ENCODE measurements at regions not wholly inside any gene's neighbourhood (a gene's known extent, or its start where the extent isn't known, plus 50 kb on each side); places are given as distances from the start of the nearest gene placed in this dataset.

DNA sequence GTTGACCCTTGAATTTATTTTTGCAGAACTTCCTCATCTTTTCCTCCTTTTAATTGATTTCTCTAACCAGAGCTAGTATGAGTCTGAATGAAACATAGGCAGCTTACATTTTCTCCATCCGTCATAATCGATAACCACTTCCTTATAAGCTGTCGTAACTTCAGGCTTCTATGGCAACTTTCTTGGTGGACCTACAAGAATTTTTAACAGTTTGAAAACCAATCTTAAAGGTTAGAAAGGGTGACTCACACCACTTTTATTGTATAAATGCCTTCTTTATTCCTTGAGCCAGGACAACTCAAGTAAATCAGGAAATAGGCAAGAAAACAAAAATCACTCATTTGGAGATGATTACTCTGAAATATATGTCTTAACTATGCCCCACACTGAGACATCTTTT, 105.7 kb upstream of the KL start:
- no peak for DNase-seq (ENCODE audit: low read depth, low spot score)

DNA sequence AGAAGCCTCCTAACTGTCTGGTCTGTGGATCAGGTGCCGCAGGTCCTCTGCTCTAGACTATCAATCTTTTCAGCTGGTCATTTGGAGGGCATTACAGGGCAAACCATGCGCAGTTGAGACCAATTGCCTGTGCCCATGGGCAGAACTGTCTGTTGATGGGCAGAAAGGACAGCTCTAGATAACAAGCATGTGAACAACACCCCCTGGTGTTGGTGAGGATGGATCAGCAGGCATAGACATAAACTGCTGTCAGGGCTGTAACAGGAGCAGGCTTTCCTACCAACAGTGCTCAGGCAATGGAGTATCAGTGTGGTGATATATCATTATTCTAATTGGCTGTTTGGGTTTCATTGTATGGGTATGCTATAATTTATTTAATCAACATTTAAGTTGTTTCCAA, 104.7 kb upstream of the KL start:
- DNase-seq (ENCODE audit: low read depth, low spot score) = peak; percentile 45

DNA sequence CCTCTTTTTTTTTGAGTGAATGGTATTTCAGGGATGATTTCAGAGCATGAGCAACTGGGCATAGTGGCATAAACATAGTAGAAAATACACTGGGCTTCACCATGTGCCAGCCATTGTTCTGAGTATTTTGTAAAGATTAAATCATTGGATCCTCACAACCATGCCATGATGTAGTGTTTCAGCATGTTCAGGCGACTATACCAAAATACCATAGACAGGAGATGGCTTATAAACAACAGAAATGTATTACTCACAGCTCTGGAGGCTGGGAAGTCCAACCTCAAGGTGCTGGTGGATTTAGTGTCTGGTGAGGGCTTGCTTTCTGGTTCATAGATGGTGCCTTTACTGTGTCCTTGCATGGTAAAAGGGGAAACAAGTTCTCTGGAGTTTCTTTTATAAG, 101.5 kb upstream of the KL start:
- DNase-seq (ENCODE audit: low read depth, low spot score) = no peak

DNA sequence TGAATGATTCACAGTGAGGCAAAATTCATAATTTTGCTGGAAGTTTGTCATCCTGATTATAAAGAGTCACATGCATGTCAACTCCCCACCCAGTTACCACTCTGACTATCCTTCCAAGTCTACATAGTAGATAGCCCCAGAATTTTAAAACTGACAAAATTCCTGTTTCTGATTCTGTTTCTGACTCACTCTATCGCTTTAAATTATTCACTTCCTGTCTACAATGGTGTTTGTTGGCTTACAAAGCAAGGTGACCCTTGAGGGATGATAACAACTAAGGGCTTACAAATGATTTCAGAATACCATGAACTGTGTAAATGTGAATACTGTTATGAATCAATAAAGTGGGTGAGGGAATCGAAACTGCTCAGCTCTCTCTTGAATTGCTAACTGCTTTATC, 98.7 kb upstream of the KL start:
- DNase-seq (ENCODE audit: low read depth, low spot score) = no peak

DNA sequence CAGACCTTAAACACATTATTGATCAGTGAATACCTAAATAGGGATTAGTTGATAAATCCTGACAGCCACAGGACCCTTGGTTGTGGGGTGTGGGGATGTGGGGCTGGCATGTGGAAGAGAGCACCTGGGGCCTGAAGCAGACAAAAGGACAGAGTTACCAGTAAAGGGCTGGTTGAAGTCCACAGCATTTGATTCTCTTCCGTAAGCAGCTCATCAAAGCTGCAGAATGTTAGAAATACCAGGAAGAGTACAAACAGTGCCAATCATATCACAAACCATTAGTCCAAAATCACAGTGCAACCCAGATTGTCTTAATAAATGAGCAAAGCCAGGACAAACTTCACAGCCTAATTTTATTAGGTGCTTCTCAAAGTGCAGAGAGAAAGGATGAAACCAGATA, 92.5 kb upstream of the KL start:
- DNase-seq (ENCODE audit: low read depth, low spot score) = no peak

DNA sequence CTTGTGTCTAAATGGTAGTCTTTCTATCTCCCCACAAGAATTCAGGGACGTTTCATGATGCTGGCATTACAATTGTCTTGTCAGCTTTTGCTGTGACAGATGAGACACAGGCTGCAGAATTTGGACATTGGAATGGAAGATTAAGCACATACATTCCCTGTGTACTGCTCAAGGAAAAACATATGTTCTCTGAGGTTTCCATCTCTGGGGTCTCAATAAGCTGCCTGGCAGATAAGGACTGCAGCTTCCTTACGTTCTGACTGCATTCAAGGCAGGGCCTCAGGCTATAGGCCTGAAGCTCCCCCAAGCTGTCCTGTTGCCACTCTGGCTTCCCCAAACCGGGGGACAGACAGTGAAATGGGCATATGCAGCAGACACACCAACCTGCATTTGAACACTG, 91.3 kb upstream of the KL start:
- no peak for DNase-seq (ENCODE audit: low read depth, low spot score)

DNA sequence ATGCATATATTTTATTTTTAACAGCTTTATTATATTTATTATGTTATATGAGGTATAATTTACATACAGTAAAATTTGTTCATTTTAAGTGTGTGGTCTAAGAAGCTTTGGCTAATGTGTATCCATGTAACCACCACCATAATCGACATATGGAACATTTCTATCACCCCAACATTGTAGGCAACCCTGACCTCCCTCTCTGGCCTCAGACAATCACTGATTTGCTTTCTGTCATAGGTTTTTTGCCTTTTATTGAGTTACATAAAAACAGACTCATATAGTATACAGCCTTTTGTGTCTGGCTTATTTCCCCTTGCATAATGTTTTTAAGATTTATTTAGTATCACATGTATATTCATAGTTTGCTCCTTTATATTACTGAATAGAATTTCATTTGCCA, 90.7 kb upstream of the KL start:
- DNase-seq (ENCODE audit: low read depth, low spot score) = no peak

DNA sequence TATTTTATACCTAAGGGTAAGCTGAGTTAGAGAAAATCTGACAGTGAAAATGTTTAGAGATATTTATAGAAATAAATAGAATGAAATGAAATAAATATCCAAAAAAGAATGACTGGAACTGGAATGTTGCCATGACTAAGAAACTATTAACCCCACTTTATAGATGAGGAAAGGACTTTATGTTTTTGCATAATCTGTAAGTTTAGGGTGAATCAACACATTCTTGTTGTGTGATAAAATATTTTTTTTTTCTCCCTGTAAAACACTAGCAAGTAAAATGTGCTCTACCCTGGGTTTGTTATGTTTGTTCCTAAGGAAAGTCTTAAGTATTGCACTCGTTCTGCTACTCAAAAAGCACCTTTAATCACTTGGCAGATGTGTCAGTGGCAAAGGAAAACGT, 83.8 kb upstream of the KL start:
- DNase-seq (ENCODE audit: low read depth, low spot score) = no peak

DNA sequence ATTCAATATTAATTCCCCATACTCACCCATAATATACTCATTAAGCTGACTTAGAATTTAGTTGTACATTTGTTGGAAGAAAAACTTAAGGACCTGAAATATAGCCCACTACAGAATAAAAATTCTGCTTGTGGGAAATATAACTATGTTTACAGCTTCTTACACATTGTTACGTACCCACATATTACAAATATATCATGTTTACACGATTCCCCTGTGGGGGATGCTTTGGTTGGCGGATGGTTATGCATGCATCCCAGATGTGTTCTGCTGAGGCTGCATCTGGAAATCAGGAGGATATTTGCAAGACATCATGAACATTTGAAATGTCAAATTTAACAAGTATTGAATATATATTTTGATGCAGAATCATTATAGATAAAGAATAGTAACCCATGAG, 79.5 kb upstream of the KL start:
- DNase-seq (ENCODE audit: low read depth, low spot score) = no peak

DNA sequence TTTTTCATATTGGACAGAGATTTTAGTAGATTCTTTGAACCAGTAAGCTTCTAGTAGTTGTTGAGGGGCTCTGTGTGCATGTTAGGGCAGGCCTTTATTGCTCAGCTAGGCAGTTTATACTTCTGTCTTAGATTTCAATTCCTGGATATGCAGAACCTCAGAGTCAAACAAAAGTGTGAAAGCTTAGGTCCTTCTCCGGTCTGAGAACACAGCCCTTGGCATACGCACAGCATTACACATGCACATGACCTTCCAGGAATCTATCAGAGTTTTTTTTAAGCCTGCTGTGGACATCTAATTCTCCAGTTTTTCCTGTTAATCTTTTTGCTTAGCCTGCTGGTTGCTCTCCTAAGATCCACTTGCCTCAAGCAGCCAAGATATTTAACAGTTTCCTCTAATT, 77.9 kb upstream of the KL start:
- no peak for DNase-seq (ENCODE audit: low read depth, low spot score)

DNA sequence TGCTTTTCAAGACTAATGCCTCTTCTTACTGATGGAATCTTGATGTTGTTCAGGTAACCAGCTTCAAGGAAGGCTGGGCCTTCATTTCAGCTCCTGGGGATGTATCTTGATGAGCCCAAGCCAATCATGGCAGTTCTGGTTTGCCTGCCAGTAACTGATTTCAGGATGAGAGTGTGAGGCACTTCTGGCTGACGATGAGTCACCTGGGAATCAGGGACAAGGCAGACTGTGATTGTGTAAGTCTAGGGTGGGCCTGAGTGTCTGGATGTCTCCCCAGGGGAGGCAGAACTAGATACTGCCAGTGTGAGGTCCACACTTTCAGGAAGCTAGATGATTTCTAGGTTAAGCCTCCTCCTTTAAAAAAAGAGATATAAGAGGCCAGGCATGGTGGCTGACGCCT, 77.3 kb upstream of the KL start:
- no peak for DNase-seq (ENCODE audit: low read depth, low spot score)

DNA sequence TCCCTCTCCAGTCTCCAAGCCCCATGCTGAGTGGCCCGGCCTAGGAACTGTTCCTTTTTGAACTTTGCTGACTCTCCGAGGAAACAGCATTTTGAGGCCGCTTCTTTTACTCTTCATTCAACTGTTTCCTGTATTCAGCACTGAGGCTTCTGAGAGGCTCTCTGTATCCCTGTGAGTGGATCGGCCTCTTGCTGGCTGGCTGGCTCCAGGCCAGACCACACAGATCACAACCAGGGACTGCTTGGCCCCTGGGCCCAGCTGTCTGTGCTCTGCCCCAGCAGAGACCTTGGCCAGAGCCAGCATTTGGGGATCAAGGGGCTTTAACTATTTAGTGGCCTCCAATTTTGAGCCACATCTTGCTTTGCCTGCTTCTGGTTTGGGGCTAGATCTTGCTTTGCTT, 75.6 kb upstream of the KL start:
- DNase-seq (ENCODE audit: low read depth, low spot score) = no peak

DNA sequence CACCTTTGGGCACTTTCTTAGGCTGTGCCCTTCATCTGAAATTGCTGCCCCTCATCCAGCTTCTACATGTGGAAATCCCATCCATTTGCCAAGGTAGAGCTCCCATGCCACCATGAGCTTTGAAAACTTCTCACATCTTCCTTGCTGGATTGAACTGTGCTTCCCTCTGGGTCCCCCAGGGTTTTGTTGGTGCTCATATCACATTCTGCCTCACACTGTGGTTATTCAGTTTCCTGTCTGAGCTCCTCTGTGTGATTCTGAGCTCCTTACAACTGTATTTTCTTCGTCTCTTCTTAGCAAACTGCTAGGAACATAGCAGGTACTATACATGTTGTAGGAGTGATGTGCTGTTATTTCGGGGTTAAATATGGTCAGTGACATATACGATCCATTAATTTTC, 74.9 kb upstream of the KL start:
- DNase-seq (ENCODE audit: low read depth, low spot score) = no peak

DNA sequence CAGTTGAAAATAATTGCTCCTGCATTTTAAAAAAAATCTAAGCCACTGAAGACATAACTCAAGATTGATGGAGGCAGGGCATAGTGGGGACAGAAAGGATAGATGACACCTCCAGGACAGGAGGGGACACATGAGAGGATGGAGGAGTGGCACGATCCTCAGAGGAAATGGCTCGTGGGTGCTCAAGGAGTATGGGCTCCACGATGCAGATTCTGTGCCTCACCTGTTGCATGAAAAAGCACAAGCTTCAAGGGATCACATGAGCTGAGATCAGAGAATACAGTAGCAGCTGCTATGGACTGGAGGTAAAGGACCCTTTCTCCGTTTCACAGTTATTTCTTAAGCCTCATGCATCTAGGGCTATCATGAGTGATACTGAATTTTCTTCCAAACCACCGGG, 69.7 kb upstream of the KL start:
- DNase-seq (ENCODE audit: low read depth, low spot score) = no peak

DNA sequence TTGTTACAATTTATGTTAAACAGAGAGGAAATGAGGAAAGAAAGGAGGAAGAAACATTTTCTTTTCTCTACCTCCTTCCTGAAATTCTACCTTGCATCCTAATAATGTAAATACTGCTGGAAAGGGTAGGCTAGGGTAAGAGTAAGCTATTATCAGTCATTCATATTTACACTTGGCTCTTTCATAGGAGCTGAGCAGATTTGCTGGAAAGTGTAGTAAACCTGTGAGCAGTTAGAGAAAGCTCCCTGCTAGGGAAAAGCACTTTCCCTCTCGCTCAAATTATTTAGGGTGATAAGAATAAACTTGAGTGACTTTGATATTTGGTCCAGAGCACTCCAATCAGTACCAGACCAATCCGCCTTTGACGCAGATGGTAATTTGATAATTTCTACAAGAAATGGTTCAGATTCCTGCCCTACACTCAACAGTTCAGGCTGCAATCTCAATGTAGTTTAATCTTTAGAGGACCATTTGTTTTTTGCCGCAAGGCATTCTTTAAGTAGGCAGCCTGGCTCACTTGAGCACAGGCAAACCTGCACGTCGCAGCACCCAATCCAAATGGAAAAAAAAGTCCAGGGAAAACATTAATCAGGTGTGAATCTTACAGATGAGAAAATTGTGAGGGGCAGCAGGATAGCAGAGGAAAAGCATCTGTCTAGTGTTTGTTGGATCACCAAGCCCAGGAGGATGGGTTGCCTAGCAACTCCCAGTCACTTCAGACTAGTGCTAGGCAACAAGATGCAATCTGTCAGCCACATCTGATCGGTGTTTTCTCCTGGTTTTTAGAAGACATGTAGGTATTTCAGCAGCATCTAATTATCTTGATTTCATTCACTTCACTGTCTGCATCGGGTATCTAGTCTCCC, 68.6 kb upstream of the KL start:
- DNase-seq (ENCODE audit: low read depth, low spot score) = no peak

DNA sequence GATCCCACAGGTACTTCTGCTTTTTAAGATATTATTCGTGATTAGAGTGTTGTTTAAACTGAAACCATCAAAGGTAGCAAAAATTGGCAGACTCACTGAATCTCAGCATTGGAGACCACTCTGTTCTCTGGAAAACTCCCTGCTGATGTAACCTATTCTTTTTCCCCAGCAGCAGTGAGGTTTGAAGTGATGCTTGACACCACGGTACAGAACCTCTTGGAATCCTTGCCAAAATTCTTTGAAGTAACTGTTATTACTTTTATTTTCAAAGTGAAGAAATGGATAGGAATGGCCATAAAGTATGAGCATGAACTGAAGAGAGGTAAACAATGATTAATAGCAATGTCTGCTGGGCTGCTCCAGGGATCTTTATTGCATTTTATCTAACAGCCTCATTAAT, 66.4 kb upstream of the KL start:
- no peak for DNase-seq (ENCODE audit: low read depth, low spot score)

DNA sequence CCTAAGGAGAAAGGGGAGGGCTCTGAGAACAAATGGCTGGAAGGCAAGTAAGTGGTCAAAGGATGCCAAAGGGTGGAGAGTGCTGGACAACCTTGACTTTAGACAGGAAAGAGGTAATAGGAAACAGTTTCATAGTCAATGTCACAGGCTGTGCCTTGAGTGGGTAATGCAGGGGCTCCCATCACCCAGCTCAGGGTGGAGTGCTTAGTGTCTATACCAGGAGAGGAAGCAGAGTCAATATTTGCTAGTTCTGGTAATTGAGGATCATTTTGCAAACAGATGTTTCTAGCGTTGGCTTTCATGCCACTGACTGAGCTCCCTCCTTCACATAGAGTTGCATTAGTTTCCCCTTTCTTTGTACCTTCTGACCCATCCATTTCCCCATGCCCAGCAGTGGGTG, 64.6 kb upstream of the KL start:
- DNase-seq (ENCODE audit: low read depth, low spot score) = no peak

DNA sequence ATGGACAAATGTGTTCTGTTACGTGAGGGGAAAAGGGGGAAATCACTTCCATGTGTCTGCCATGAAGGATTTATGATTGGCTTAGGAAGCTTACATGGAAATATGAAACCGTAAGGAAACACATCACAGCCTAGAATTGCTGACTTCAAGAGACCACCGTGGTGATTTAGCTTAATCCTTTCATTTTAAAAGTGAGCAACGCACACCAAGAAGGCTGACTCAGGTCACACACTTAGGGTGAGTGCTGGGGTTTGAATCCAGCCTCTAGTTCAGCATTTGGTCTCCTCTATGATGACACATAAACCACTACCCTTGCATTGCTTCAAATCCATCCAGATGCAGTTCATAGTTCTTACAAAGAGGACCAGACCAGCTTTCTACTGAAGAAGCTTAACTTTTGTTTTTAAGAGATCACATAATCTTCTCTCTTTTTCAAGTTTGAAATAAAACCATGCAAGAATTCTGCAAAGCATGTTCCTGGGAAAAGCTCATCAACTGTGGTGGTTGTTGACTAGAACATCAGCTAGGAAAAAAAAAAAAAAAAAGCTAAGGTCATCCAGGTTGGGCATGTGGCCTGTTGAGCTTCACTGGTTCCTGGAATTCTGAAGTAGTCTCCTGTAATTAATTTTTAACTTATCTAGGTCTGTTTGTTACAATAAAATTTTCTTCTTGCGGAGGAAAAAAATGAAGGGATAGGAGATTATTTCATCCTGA, 60.2 kb upstream of the KL start:
- DNase-seq (ENCODE audit: low read depth, low spot score) = no peak

DNA sequence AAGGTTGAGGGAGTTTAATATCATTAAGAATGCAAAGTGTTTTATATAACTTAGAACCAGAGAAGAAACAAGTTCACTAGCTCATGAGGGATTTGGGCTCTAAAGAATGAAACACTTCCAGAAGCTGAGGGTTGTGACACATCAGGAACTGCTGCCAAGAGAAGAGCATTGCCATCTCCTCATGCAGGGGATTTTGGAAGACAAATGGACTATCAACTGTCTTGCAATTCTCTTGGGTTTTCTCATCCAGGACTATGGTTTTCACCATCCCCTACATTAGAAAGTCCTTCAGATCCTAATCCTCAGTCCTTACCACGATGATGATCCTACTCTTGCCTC, 59.7 kb upstream of the KL start:
- DNase-seq (ENCODE audit: low read depth, low spot score) = no peak

DNA sequence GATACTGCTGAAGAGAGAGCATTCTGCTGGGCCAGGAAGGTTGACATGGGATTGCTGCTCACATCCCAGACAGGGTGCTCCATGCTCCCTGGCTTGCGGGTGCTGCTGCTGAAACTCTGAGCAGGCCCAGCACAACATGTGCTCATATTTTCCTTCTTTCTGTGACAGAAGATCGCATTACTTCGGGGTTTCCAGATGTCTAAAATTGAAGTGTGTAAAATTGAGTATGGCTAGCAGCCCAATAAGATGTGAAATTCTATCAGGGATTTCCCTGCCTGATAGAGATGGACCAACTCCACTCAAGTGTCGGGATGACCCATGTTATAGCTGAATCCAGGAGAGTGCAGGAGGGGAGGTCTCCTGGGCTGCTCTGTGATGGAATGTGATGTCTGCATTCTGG, 55.6 kb upstream of the KL start:
- no peak for DNase-seq (ENCODE audit: low read depth, low spot score)

DNA sequence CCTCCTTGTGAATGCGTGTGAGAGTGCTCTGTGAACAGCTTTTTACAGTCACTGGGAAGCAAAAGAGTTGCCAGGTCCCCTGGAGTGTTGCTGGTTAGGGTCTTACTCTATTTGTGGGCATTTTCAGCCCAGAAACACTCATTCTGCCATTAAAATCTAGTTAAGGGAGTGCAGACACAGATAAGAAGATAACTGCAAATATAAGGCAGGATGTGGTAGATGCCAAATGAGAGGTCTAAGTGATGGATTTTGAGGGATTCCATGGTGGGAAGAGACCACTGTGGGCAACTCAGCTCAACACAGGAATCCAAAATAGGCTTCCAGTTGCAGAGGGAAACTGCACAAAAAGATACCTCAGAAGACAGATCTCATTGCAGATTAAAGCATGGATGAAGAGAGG, 54.5 kb upstream of the KL start:
- no peak for DNase-seq (ENCODE audit: low read depth, low spot score)

DNA sequence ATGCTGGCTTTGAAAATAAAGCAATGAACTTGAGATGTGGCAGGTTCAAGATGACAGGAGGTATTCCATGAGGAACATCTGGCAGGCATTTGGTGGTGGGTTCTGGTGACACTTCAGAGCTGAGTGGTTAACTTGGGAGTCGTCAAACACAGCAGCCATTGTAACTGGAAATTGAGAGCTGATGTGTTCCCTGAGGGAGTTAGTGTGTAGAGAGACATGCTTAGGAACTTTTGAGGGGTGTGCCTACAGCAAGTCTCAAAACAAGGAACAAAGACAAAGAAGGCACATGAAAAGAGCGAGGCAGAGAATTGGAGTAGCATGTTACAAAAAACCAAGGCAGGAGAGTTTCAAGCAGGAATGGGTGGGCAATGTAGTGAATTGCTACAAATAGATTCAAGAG, 53.9 kb upstream of the KL start:
- no peak for DNase-seq (ENCODE audit: low read depth, low spot score)

DNA sequence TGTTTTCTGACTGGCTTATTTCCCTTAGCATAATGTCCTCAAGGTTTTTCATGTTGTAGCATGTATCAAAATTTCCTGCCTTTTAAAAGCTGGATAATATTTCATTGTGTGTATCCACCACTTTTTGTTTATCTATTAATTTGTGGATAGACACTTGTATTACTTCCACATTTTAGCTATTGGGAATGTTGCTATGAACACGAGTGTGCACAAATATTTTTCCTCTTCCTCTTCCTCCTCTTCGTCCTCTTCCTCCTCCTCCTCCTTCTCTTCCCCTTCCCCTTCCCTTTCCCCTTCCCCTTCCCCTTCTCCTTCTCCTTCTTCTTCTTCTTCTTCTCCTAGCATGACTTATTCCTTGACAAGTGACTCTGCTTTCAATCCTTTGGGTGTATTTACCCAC, 51.2 kb upstream of the KL start:
- no peak for DNase-seq (ENCODE audit: low read depth, low spot score)

Measured in ELF-1 (cell line).